ENCODE measurements at regions not wholly inside any gene's neighbourhood (a gene's known extent, or its start where the extent isn't known, plus 50 kb on each side); places are given as distances from the start of the nearest gene placed in this dataset.

- no peak for DNase-seq
Observed at GRCh38 chr6:54646069-54646950, 200.3 kb upstream of the FAM83B start.

- no peak for DNase-seq
Observed at GRCh38 chr6:54646951-54647664, 199.5 kb upstream of the FAM83B start.

GRCh38 chr6:54654381-54654780 lies 192.2 kb upstream of the FAM83B start:
- DNase-seq = peak; percentile 77

GRCh38 chr6:54655162-54655561 lies 191.4 kb upstream of the FAM83B start:
- peak; percentile 98 for DNase-seq

GRCh38 chr6:54665278-54665677 lies 181.3 kb upstream of the FAM83B start:
- DNase-seq = no peak

GRCh38 chr6:54680531-54680930 lies 166.0 kb upstream of the FAM83B start:
- no peak for DNase-seq

GRCh38 chr6:54681267-54681666 lies 165.3 kb upstream of the FAM83B start:
- DNase-seq = no peak

GRCh38 chr6:54681987-54682386 lies 164.6 kb upstream of the FAM83B start:
- no peak for DNase-seq

GRCh38 chr6:54689620-54690019 lies 157.0 kb upstream of the FAM83B start:
- no peak for DNase-seq

- peak; percentile 7 for DNase-seq
Observed at GRCh38 chr6:54690596-54690995, 156.0 kb upstream of the FAM83B start.

GRCh38 chr6:54694928-54695532 lies 151.5 kb upstream of the FAM83B start:
- no peak for DNase-seq

- DNase-seq = no peak
Observed at GRCh38 chr6:54695815-54696214, 150.8 kb upstream of the FAM83B start.

GRCh38 chr6:54697424-54697823 lies 149.1 kb upstream of the FAM83B start:
- no peak for DNase-seq

- DNase-seq = no peak
Observed at GRCh38 chr6:54698974-54699373, 147.6 kb upstream of the FAM83B start.

- DNase-seq = no peak
Observed at GRCh38 chr6:54700158-54700557, 146.4 kb upstream of the FAM83B start.

- DNase-seq = no peak
Observed at GRCh38 chr6:54702772-54703171, 143.8 kb upstream of the FAM83B start.

GRCh38 chr6:54706391-54706790 lies 140.2 kb upstream of the FAM83B start:
- no peak for DNase-seq

GRCh38 chr6:54706844-54707605 lies 139.5 kb upstream of the FAM83B start:
- DNase-seq = no peak

GRCh38 chr6:54710456-54710855 lies 136.1 kb upstream of the FAM83B start:
- peak; percentile 13 for DNase-seq

- DNase-seq = no peak
Observed at GRCh38 chr6:54716010-54716409, 130.6 kb upstream of the FAM83B start.

- DNase-seq = peak; percentile 13
Observed at GRCh38 chr6:54716877-54717276, 129.7 kb upstream of the FAM83B start.

GRCh38 chr6:54717849-54718455 lies 128.6 kb upstream of the FAM83B start:
- peak; percentile 87 for DNase-seq
